ENCODE measurements at regions not wholly inside any gene's neighbourhood (a gene's known extent, or its start where the extent isn't known, plus 50 kb on each side); places are given as distances from the start of the nearest gene placed in this dataset.

DNA sequence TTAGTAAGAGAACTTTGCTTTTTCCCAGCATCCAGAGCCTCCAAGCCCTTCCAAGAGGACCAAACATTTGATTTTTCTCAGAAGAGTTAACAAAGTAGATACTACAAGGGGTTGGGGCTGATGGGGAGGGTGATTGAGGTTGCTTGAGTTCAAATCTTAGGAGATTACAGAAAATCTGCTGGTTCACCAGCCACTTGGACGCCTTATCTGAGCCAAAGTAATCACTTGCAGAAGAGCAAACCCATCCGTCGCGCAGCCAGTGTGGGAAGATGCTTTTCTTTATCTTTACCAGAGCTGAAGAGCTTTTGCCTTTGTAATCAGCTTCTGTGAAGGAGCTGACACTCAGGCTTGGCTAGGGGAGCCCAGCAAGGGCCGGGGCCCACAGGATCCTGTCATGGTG lies 91.9 kb upstream of the CTTNBP2NL start:
- no CpG with 5 or more reads among the region's 5 CpGs for WGBS (ENCODE audit: extremely low coverage, insufficient read length, low lambda C conversion rate)
- Histone ChIP-seq H2AK5ac (ENCODE audit: insufficient read length, low read length) (no peak overlapping the region), H2BK20ac (ENCODE audit: low read depth, low read length, poor library complexity, severe bottlenecking) (no peak overlapping the region), H3K23ac (ENCODE audit: insufficient read length, low read depth, low read length) (no peak overlapping the region), H3K23me2 (ENCODE audit: insufficient read length, low read depth, low read length, poor library complexity, severe bottlenecking) (no peaks in the 10 kb centered on the region), H3K4ac (ENCODE audit: low read depth, low read length) (no peak overlapping the region), H2BK5ac (ENCODE audit: insufficient read length, low read length) (no peak overlapping the region), H4K91ac (ENCODE audit: insufficient read length, low read depth, low read length) (no peak overlapping the region), H2BK12ac (ENCODE audit: insufficient read length, low read depth, low read length) (no peak overlapping the region), H3K18ac (ENCODE audit: insufficient read length, low read depth, low read length) (no peak overlapping the region), H3K14ac (ENCODE audit: insufficient read depth, low read length) (no peak overlapping the region), H3K56ac (ENCODE audit: insufficient read length, low read depth, low read length) (no peak overlapping the region), H3K4me2 (ENCODE audit: insufficient read depth, insufficient read length, low read length) (no peak overlapping the region), H3K79me2 (ENCODE audit: insufficient read depth, low read length) (no peaks in the 10 kb centered on the region), H3K9ac (ENCODE audit: extremely low read depth, insufficient read length, low read length) (no peak overlapping the region), H4K20me1 (ENCODE audit: control insufficient read depth, insufficient read depth, insufficient read length) (no peaks in the 10 kb centered on the region), H3K79me1 (ENCODE audit: insufficient read depth, low read depth, low read length, poor library complexity, severe bottlenecking) (no peaks in the 10 kb centered on the region), H4K8ac (replicated peaks; ENCODE audit: insufficient read length, low read depth, low read length) (no peak overlapping the region), H3K27ac (ENCODE audit: insufficient read length, low read depth, low read length) (no peak overlapping the region), H2BK120ac (ENCODE audit: low read depth, low read length, poor library complexity, severe bottlenecking) (no peak overlapping the region), H2BK15ac (ENCODE audit: low read depth, low read length) (no peak overlapping the region), H3K4me1 (ENCODE audit: insufficient read depth, low read length) (peaks cover 9% of the 10 kb centered on the region; the same call in 1 of the 2 replicates), H3K27me3 (ENCODE audit: insufficient read depth, low read length) (no peaks in the 10 kb centered on the region), H3T11ph (ENCODE audit: low read length) (no peak overlapping the region), H4K5ac (ENCODE audit: insufficient read length, low read depth, low read length) (no peak overlapping the region), H2AFZ (ENCODE audit: low read length) (no peak overlapping the region), H3K9me3 (ENCODE audit: control insufficient read depth, low read depth, low read length) (no peaks in the 10 kb centered on the region)
- Mint-ChIP-seq H3K4me3 (no peak overlapping the region), H3K27me3 (ENCODE audit: low read depth) (peaks cover 6% of the 10 kb centered on the region), H3K36me3 (ENCODE audit: insufficient read depth in 1 of 3, low read depth in 3 of 3) (no peaks in the 10 kb centered on the region), H3K27ac (no peak overlapping the region), H3K9me3 (peaks cover 0 to 4% of the 10 kb centered on the region in 2 experiments; a peak in 1 of 5 replicates), H3K4me1 (peaks cover 12 to 13% of the 10 kb centered on the region in 2 experiments)
- TF ChIP-seq, protein P1, sequence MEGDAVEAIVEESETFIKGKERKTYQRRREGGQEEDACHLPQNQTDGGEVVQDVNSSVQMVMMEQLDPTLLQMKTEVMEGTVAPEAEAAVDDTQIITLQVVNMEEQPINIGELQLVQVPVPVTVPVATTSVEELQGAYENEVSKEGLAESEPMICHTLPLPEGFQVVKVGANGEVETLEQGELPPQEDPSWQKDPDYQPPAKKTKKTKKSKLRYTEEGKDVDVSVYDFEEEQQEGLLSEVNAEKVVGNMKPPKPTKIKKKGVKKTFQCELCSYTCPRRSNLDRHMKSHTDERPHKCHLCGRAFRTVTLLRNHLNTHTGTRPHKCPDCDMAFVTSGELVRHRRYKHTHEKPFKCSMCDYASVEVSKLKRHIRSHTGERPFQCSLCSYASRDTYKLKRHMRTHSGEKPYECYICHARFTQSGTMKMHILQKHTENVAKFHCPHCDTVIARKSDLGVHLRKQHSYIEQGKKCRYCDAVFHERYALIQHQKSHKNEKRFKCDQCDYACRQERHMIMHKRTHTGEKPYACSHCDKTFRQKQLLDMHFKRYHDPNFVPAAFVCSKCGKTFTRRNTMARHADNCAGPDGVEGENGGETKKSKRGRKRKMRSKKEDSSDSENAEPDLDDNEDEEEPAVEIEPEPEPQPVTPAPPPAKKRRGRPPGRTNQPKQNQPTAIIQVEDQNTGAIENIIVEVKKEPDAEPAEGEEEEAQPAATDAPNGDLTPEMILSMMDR (conservative IDR thresholded peaks at IDR 0.05), result no peak
- no peak for DNase-seq

All from H9 (cell line).